Breast epithelium (tissue), 3 donors: ENCODE measurements at regions not wholly inside any gene's neighbourhood (a gene's known extent, or its start where the extent isn't known, plus 50 kb on each side); places are given as distances from the start of the nearest gene placed in this dataset.

ENCODE experiments used
- POLR2A ChIP-seq: fragments of 450-650 bp; IDR thresholded peaks from one replicate; pipeline ENCODE4 v1.6.1; 2016; ENCODE audit warnings: antibody characterized with exemption, mild to moderate bottlenecking, moderate library complexity
- TF ChIP-seq, protein P1 (sequence below), 3 donors: fragments of 450-650 bp; IDR thresholded peaks; one replicate each; pipeline ENCODE4 v1.5.1; 2016 to 2017; ENCODE audit warnings: antibody characterized with exemption in 3 of 3, mild to moderate bottlenecking in 3 of 3, moderate library complexity in 3 of 3

DNA sequence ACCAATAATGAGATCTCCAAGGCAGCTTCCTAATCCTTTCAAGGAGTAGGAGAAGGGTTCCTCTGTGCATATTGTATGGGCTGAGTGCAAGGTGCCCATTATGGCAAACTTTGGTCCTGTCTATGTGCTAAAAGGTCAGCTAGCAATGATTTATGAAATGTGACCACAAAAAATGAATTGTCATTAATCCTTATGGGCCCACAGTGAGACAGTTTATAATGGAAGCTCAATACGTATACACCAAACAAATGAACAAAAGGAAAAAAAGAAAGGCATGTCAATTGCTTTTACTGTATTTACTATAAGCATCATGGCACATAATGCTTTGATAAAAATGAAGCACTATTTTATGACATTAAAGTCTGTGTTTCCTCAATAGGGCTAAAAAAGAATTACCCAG is 54.5 kb downstream of the ELAPOR2 start:
- TF ChIP-seq, protein P1, sequence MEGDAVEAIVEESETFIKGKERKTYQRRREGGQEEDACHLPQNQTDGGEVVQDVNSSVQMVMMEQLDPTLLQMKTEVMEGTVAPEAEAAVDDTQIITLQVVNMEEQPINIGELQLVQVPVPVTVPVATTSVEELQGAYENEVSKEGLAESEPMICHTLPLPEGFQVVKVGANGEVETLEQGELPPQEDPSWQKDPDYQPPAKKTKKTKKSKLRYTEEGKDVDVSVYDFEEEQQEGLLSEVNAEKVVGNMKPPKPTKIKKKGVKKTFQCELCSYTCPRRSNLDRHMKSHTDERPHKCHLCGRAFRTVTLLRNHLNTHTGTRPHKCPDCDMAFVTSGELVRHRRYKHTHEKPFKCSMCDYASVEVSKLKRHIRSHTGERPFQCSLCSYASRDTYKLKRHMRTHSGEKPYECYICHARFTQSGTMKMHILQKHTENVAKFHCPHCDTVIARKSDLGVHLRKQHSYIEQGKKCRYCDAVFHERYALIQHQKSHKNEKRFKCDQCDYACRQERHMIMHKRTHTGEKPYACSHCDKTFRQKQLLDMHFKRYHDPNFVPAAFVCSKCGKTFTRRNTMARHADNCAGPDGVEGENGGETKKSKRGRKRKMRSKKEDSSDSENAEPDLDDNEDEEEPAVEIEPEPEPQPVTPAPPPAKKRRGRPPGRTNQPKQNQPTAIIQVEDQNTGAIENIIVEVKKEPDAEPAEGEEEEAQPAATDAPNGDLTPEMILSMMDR (IDR thresholded peaks at IDR 0.05) = no peak
- TF ChIP-seq POLR2A = no peak
